ENCODE measurements at regions not wholly inside any gene's neighbourhood (a gene's known extent, or its start where the extent isn't known, plus 50 kb on each side); places are given as distances from the start of the nearest gene placed in this dataset.

DNA sequence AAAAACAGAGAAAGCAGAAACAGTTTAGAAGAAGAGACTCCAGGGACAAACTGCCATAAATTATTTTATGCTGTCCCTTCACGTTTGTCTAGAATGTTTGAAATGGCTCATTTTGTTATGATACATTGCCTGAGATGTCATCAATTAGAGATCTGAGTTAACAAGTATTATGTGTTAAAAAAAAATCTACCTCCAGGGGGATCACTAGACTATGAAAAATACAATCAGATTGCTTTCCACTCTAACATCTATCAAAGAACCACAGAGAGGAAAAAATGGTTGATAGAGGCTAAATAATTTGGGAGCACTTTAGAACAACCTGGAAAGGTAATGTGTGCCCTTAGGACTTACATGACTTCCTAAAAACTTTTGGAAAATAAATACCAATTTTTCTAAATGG, 103.8 kb upstream of the CCDC150 start:
- no peak for TF ChIP-seq GABPB1 (CRISPR knock-in tag; IDR thresholded peaks at IDR 0.05)
- no peak for TF ChIP-seq BACH1 (tag; IDR thresholded peaks at IDR 0.05)
- TF ChIP-seq ZNF282 (CRISPR knock-in tag; IDR thresholded peaks at IDR 0.05): no peak
- TF ChIP-seq DPF2 (IDR thresholded peaks at IDR 0.05): no peak
- peak in 1 of 2 experiments; percentile 23; a peak in 1 of 4 replicates for TF ChIP-seq RAD21 (CRISPR knock-in tag; conservative IDR thresholded peaks at IDR 0.05 in 1 of 2, IDR thresholded peaks at IDR 0.05 in 1 of 2)
- TF ChIP-seq ELF4 (CRISPR knock-in tag; IDR thresholded peaks at IDR 0.05): no peak
- TF ChIP-seq, protein P1, sequence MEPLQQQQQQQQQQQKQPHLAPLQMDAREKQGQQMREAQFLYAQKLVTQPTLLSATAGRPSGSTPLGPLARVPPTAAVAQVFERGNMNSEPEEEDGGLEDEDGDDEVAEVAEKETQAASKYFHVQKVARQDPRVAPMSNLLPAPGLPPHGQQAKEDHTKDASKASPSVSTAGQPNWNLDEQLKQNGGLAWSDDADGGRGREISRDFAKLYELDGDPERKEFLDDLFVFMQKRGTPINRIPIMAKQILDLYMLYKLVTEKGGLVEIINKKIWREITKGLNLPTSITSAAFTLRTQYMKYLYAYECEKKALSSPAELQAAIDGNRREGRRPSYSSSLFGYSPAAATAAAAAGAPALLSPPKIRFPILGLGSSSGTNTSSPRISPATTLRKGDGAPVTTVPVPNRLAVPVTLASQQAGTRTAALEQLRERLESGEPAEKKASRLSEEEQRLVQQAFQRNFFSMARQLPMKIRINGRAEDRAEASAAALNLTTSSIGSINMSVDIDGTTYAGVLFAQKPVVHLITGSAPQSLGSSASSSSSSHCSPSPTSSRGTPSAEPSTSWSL (CRISPR knock-in tag; IDR thresholded peaks at IDR 0.05; ENCODE audit: borderline replicate concordance): no peak
